OCI-LY7 (cell line): ENCODE measurements at regions not wholly inside any gene's neighbourhood (a gene's known extent, or its start where the extent isn't known, plus 50 kb on each side); places are given as distances from the start of the nearest gene placed in this dataset.

Source experiments
- EZH2phosphoT487 ChIP-seq: fragments of 200-600 bp; sonication (generic); IDR thresholded peaks from 2 replicates; pipeline ENCODE4 v1.6.1; 2018; ENCODE audit warnings: low read depth, borderline replicate concordance, mild to moderate bottlenecking, mixed run types, antibody characterized with exemption, low read length, moderate library complexity, mixed read lengths
- TF ChIP-seq, protein P1 (sequence below): fragments of 200-600 bp; sonication (generic); conservative IDR thresholded peaks from 2 replicates; pipeline ENCODE4 v1.5.1; 2014; ENCODE audit warnings: mild to moderate bottlenecking, antibody characterized with exemption, low read length, moderate library complexity, mixed read lengths

DNA sequence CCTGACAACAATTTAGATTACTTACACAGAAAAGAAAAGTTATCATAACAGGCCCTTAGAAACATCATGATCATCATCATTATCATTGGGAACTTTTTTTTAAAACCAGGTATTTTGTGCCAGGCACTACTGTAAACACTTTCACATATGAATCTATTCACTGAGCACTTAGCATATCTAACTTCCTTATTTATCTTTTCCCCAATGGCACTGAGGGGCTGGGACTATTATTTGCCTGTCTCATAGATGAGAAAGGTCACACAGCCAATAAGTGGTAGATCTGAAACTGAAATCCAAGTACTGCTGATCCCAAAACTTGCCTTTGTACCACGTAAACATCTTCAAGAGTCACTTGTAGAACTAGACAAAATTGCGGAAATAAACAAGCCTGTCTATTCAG lies 184.2 kb upstream of the RBPJ start:
- no peak for TF ChIP-seq EZH2phosphoT487
- TF ChIP-seq, protein P1, sequence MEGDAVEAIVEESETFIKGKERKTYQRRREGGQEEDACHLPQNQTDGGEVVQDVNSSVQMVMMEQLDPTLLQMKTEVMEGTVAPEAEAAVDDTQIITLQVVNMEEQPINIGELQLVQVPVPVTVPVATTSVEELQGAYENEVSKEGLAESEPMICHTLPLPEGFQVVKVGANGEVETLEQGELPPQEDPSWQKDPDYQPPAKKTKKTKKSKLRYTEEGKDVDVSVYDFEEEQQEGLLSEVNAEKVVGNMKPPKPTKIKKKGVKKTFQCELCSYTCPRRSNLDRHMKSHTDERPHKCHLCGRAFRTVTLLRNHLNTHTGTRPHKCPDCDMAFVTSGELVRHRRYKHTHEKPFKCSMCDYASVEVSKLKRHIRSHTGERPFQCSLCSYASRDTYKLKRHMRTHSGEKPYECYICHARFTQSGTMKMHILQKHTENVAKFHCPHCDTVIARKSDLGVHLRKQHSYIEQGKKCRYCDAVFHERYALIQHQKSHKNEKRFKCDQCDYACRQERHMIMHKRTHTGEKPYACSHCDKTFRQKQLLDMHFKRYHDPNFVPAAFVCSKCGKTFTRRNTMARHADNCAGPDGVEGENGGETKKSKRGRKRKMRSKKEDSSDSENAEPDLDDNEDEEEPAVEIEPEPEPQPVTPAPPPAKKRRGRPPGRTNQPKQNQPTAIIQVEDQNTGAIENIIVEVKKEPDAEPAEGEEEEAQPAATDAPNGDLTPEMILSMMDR, result no peak
